ENCODE measurements at regions not wholly inside any gene's neighbourhood (a gene's known extent, or its start where the extent isn't known, plus 50 kb on each side); places are given as distances from the start of the nearest gene placed in this dataset.

DNA sequence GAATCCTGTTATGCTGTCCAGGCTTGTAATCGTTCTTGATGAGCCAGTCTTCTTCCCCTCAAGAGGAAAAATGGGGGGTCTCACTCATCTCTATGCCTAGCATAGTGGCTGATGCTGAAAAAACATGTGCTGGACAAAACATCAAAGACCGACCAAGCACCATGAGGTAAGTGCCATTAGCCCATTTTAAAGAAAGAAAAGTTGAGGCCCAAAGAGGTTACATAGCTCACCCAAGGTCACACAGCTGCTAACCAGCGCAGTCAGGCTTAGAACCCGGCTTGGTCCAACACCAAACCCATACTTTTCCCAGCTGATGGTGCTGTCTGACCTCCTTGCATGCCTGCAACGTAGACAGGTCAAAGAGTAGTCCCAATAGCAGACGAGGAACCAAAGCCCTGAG is 156.4 kb downstream of the INHBB start:
- no peak overlapping the region for H3K4me2 ChIP-seq (ENCODE audit: low read length)
- no peak overlapping the region for H3K9ac ChIP-seq (ENCODE audit: low read length)
- H3K36me3 ChIP-seq (ENCODE audit: low read depth, low read length), result no peaks in the 10 kb centered on the region
- intact Hi-C loops (cut with micrococcal nuclease), result no loop called here
- H3K9me3 ChIP-seq (ENCODE audit: low read length), result no peaks in the 10 kb centered on the region
- CTCF ChIA-PET, result no interaction called here
- no peaks in the 10 kb centered on the region for H3K9me2 ChIP-seq (replicated peaks; ENCODE audit: low read length)
- TF ChIP-seq EZH2 (IDR thresholded peaks at IDR 0.05; ENCODE audit: low read length, unreplicated experiment) (no peak), EZH2phosphoT487 (IDR thresholded peaks at IDR 0.05; ENCODE audit: borderline replicate concordance, low read length) (no peak)
- TF ChIP-seq, protein P1, sequence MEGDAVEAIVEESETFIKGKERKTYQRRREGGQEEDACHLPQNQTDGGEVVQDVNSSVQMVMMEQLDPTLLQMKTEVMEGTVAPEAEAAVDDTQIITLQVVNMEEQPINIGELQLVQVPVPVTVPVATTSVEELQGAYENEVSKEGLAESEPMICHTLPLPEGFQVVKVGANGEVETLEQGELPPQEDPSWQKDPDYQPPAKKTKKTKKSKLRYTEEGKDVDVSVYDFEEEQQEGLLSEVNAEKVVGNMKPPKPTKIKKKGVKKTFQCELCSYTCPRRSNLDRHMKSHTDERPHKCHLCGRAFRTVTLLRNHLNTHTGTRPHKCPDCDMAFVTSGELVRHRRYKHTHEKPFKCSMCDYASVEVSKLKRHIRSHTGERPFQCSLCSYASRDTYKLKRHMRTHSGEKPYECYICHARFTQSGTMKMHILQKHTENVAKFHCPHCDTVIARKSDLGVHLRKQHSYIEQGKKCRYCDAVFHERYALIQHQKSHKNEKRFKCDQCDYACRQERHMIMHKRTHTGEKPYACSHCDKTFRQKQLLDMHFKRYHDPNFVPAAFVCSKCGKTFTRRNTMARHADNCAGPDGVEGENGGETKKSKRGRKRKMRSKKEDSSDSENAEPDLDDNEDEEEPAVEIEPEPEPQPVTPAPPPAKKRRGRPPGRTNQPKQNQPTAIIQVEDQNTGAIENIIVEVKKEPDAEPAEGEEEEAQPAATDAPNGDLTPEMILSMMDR (conservative IDR thresholded peaks at IDR 0.05; ENCODE audit: low read depth, low read length), result no peak
- H3K4me3 ChIP-seq (ENCODE audit: low read length), result no peak overlapping the region
- DNase-seq (no peak), ATAC-seq (no peak)
- no peaks in the 10 kb centered on the region for H3K27me3 ChIP-seq (ENCODE audit: low read length)
- no peaks in the 10 kb centered on the region for H3K79me2 ChIP-seq (ENCODE audit: low read length)
- no peak overlapping the region for H3K27ac ChIP-seq (ENCODE audit: low read length)
- H2AFZ ChIP-seq (ENCODE audit: low read length), result no peak overlapping the region
- no peaks in the 10 kb centered on the region for H3F3A ChIP-seq (ENCODE audit: low read length, unreplicated experiment)
- POLR2A ChIA-PET (ENCODE audit: unreplicated experiment), result no interaction called here
- H3K4me1 ChIP-seq (ENCODE audit: insufficient read depth, low read length), result peaks cover 16% of the 10 kb centered on the region
- H4K20me1 ChIP-seq (ENCODE audit: low read length), result no peaks in the 10 kb centered on the region
- BruUV-seq (replicated peaks), result no TSS peak

DNA sequence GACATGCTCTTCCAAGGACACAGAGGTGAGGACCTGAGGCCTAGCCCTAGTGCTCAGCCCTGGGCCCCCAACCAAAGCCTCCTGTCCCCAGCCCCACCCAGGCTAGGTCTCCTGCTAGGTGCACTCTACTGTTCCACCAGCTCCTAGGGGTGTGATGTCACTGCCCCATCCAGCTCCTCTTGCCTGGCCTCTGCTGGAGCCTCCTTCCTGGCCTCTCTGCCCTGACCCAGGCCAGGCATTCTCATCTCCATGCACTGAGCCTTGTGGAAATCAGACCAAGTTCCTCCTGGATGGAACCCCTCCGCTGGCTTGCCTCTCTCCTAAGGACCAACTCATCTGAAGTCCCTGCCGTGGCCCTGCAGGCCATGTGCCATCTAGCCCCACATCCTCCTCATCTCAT is 156.8 kb downstream of the INHBB start:
- no peaks in the 10 kb centered on the region for H4K20me1 ChIP-seq (ENCODE audit: low read length)
- no peak for TF ChIP-seq EZH2 (IDR thresholded peaks at IDR 0.05; ENCODE audit: low read length, unreplicated experiment)
- no peak for TF ChIP-seq EZH2phosphoT487 (IDR thresholded peaks at IDR 0.05; ENCODE audit: borderline replicate concordance, low read length)
- TF ChIP-seq, protein P1 (conservative IDR thresholded peaks at IDR 0.05; ENCODE audit: low read depth, low read length), result no peak
- ChIA-PET POLR2A (ENCODE audit: unreplicated experiment) (no interaction called here), CTCF (no interaction called here)
- H3K9ac ChIP-seq (ENCODE audit: low read length), result no peak overlapping the region
- H3K9me2 ChIP-seq (replicated peaks; ENCODE audit: low read length), result no peaks in the 10 kb centered on the region
- BruUV-seq (replicated peaks), result no TSS peak
- H3K9me3 ChIP-seq (ENCODE audit: low read length), result no peaks in the 10 kb centered on the region
- H3F3A ChIP-seq (ENCODE audit: low read length, unreplicated experiment), result no peaks in the 10 kb centered on the region
- H2AFZ ChIP-seq (ENCODE audit: low read length), result no peak overlapping the region
- no peak overlapping the region for H3K4me3 ChIP-seq (ENCODE audit: low read length)
- peaks cover 16% of the 10 kb centered on the region for H3K4me1 ChIP-seq (ENCODE audit: insufficient read depth, low read length)
- no peaks in the 10 kb centered on the region for H3K79me2 ChIP-seq (ENCODE audit: low read length)
- no peak for DNase-seq
- no peaks in the 10 kb centered on the region for H3K27me3 ChIP-seq (ENCODE audit: low read length)
- H3K36me3 ChIP-seq (ENCODE audit: low read depth, low read length), result no peaks in the 10 kb centered on the region
- intact Hi-C loops (cut with micrococcal nuclease), result no loop called here
- no peak overlapping the region for H3K4me2 ChIP-seq (ENCODE audit: low read length)
- ATAC-seq, result no peak
- H3K27ac ChIP-seq (ENCODE audit: low read length), result no peak overlapping the region

DNA sequence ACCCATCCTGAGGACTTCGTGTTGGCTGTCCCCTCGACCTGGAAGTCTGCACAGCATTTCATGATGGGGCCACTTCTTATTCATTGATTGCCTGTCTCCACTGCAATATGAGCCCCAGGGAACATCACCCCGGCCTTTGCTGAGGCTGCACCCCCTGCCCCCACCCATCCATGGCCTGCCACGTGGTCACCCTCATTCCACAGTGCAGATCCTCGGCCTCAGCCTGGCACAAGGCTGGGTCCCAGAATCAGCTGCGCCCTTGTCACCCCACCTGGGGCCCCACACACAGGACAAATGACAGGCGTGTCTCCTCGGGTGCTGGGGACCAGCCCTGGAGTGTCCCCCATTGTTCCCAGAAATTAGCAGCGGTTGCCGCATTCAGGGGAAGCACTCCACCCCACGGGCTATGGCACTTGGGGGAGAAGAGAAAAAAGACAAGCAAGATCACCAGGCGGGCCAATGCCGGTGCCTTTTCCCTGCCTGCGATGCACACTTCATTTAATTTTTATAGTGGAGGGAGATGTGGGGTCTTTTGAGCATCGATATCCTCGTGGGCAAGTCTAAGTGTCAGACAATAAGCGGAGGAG is 157.4 kb downstream of the INHBB start:
- H2AFZ ChIP-seq (ENCODE audit: low read length), result no peak overlapping the region
- H3K9me2 ChIP-seq (replicated peaks; ENCODE audit: low read length), result no peaks in the 10 kb centered on the region
- H3F3A ChIP-seq (ENCODE audit: low read length, unreplicated experiment), result no peaks in the 10 kb centered on the region
- no TSS peak for BruUV-seq (replicated peaks)
- no peaks in the 10 kb centered on the region for H3K9me3 ChIP-seq (ENCODE audit: low read length)
- no peaks in the 10 kb centered on the region for H3K36me3 ChIP-seq (ENCODE audit: low read depth, low read length)
- no peaks in the 10 kb centered on the region for H3K79me2 ChIP-seq (ENCODE audit: low read length)
- H3K4me3 ChIP-seq (ENCODE audit: low read length), result no peak overlapping the region
- peaks cover 16% of the 10 kb centered on the region for H3K4me1 ChIP-seq (ENCODE audit: insufficient read depth, low read length)
- no peak for DNase-seq
- H3K9ac ChIP-seq (ENCODE audit: low read length), result no peak overlapping the region
- no peaks in the 10 kb centered on the region for H4K20me1 ChIP-seq (ENCODE audit: low read length)
- ATAC-seq, result no peak
- intact Hi-C loops (cut with micrococcal nuclease), result no loop called here
- H3K27me3 ChIP-seq (ENCODE audit: low read length), result no peaks in the 10 kb centered on the region
- TF ChIP-seq EZH2phosphoT487 (IDR thresholded peaks at IDR 0.05; ENCODE audit: borderline replicate concordance, low read length), result no peak
- TF ChIP-seq EZH2 (IDR thresholded peaks at IDR 0.05; ENCODE audit: low read length, unreplicated experiment), result no peak
- TF ChIP-seq, protein P1 (conservative IDR thresholded peaks at IDR 0.05; ENCODE audit: low read depth, low read length), result no peak
- POLR2A ChIA-PET (ENCODE audit: unreplicated experiment), result no interaction called here
- CTCF ChIA-PET, result no interaction called here
- no peak overlapping the region for H3K4me2 ChIP-seq (ENCODE audit: low read length)
- no peak overlapping the region for H3K27ac ChIP-seq (ENCODE audit: low read length)

Measured in PC-3 (cell line).